ENCODE measurements at regions not wholly inside any gene's neighbourhood (a gene's known extent, or its start where the extent isn't known, plus 50 kb on each side); places are given as distances from the start of the nearest gene placed in this dataset.
"Not testable (repeated sequence)": the region's sequence is repeated elsewhere in the genome, so short reads cannot be mapped to it uniquely, and the experiment has no call there.

DNA sequence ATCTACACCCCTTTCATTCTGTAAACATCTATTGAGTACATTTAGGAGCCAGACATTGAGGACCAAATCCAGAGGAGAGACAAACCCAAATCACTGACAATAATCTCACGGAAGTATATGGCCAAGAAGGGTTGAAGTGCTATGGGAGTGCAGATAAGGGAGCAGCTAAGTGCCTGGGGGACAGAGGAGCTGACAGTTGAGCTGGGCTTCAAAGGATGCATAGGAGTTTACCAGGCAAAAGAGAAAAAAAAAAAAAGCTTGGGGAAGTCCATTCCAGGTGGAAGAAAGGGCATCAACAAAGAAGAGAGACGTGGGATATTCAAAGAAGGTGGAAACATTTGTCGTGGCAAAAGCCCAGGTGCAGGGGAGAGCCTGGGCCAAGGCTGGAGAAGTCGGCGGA is 60.5 kb upstream of the NANOS1 start:
- no peak for DNase-seq

- DNase-seq, result no peak
Measured at GRCh38 chr10:118970770-118971169, 58.7 kb upstream of the NANOS1 start.

DNA sequence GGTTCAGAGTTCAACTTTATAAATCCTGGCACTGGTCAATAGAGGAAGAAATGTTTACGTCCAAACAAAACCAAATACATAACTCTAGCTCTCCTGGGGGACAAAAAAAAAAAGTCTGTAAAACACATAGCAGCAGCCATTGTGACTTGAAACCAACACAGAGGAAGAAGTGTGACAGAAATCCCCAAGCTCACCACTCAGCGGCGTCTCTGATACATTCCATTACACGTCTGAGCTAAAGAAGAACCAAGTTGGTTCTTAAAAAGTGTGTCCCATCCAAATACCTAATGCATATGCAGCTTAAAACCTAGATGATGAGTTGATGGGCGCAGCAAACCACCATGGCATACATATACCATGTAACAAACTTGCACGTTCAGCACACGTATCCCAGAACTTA is 58.3 kb upstream of the NANOS1 start:
- no peak for DNase-seq

- DNase-seq, result no peak
Measured at GRCh38 chr10:118971876-118972275, 57.6 kb upstream of the NANOS1 start.

GRCh38 chr10:118973744-118974143 is 55.8 kb upstream of the NANOS1 start:
- no peak for DNase-seq

GRCh38 chr10:118974951-118975350 is 54.6 kb upstream of the NANOS1 start:
- no peak for DNase-seq

DNA sequence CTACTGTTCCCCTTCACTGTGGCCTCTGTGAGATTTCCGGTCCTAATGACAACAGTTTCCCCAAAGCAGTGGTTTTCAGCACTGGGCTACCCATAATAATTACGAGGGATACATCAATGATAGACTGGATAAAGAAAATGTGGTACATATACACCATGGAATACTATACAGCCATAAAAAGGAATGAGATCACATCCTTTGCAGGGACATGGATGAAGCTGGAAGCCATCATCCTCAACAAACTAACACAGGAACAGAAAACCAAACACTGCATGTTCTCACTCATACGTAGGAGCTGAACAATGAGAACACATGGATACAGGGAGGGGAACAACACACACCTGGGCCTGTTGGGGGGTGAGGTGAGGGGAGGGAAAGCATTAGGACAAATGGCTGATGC is 53.3 kb upstream of the NANOS1 start:
- not testable (repeated sequence) for DNase-seq

- DNase-seq, result no peak
Measured at GRCh38 chr10:118977022-118977599, 52.4 kb upstream of the NANOS1 start.

DNA sequence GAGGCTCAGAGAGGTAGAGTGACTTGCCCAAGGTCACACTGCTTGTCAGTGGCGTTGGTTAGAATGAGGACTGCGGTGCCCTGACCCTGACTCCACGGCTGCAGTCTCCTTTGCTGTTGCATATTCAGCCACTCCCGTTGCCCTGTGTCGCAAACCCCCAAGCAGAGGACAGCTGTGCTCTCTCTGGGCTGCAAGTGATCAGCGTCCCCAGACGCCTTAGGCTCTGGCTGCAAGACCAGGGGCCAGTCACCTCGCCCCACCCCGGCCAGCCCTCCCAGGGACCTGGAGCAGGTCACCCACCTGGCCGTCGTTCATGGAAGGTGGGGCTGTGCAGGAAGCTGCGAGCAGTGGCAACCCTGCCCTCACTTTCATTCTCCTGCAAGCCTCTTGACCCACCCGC is 51.7 kb upstream of the NANOS1 start:
- no peak for DNase-seq

DNA sequence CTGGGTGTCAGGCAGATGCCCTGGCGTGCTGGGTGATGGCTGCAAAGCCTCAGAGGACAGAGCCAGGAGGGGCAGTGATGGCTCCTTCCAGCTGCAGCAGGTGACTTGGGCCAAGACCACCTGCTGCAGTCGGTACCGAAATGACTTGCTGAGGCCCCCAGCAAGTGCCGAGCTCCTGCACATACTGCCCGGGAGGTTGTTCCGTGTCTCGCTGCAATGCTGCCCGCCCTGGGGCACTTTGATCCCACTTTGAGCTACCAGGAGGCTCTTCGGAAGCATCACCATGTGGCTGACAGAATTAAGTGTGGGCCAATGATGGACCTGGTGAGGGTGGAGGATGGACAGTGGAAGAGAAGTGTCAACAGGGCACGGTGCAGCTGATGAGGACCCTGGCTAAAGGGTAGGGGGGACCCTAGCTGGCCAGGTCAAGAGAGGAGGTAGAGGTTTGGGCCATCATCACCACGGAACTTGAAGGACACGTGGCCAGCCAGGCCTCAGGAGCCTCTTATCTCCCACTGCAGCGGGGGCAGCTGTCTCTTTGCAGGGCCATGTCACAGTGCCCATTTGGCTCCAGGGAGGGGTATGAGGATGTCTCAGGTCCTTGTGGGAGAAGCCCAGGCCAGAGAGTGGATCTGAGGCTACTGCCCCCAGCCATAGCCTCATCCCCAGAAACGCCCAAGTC is 51.1 kb upstream of the NANOS1 start:
- DNase-seq, result no peak

DNA sequence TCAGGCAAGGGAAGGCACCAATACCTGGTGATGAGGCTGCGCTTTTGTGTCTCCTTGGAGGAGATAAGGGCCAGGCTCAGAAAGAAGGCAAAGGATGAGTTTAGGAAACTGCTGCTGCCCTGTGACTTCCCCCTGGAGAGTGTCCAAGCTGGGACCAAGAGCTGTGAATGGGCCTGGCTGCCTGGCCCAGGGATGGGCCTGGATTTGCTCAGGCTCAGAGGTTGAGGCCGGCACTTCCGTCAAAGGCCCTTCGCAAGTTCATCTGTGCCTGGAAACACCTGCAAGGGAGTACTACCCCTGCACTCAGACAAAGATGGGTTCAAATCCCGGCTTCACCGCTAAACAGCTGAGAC is 50.5 kb upstream of the NANOS1 start:
- DNase-seq, result no peak

DNA sequence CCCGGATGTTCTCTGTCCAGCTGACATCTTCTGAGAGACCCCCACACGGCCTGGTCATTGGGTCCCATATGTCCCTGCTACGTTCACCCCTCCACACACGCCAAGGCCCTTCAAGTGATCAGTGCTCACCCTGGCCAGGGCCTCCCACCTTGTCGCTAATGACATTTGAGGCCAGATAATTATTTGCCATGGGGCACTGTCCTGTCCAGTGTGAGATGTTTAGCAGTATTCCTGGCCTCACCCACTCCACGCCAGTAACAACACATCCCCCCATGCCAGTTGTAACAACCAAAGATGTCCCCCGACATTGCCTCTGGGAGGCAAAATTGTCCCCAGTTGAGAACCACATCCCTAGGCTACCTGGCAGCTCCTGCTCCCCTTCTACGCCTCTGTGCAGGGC is 49.9 kb upstream of the NANOS1 start:
- no peak for DNase-seq
